H54 (cell line): ENCODE measurements at regions not wholly inside any gene's neighbourhood (a gene's known extent, or its start where the extent isn't known, plus 50 kb on each side); places are given as distances from the start of the nearest gene placed in this dataset.

Experiments
- DNase-seq: peaks from one replicate; pipeline ENCODE4 v3.0.0; 2011; ENCODE audit warnings: low spot score, mixed read lengths; ENCODE audit not compliant: insufficient read length
- FAIRE-seq: peaks from 3 replicates; lab custom pipeline; 2011; peaks lifted over from hg19 to GRCh38; lab: Jason Lieb, UNC
- POLR2A ChIP-seq: IDR thresholded peaks from 2 replicates; pipeline ENCODE4 v1.6.1; 2011; ENCODE audit warnings: low read depth, mild to moderate bottlenecking, low read length

GRCh38 chr6:53994201-53994600, 117.0 kb upstream of the MLIP start:
- TF ChIP-seq POLR2A: no peak
- FAIRE-seq (no peak), DNase-seq (no peak)

DNA sequence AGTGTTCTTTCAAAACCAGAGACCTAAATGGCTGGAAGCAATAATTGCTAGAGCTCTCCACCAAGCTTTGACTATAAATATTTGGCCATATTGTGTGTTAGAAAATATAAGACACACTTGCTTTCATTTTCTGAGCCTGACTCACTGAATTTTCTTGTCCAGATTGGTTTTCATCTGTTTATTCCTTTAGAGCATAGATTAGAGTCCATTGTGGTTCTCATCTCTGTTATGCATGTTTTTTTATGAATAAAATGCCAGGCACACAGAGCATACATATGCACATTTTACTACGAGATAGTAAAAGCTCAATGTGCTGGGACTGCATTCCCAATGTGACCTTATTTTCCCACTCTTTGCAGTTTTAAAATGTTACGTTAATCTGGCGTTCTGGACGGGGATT, 115.3 kb upstream of the MLIP start:
- DNase-seq (no peak), FAIRE-seq (no peak)
- TF ChIP-seq POLR2A: no peak

GRCh38 chr6:53998303-53998702, 112.9 kb upstream of the MLIP start:
- FAIRE-seq (peak; percentile 55), DNase-seq (no peak)
- TF ChIP-seq POLR2A: no peak

DNA sequence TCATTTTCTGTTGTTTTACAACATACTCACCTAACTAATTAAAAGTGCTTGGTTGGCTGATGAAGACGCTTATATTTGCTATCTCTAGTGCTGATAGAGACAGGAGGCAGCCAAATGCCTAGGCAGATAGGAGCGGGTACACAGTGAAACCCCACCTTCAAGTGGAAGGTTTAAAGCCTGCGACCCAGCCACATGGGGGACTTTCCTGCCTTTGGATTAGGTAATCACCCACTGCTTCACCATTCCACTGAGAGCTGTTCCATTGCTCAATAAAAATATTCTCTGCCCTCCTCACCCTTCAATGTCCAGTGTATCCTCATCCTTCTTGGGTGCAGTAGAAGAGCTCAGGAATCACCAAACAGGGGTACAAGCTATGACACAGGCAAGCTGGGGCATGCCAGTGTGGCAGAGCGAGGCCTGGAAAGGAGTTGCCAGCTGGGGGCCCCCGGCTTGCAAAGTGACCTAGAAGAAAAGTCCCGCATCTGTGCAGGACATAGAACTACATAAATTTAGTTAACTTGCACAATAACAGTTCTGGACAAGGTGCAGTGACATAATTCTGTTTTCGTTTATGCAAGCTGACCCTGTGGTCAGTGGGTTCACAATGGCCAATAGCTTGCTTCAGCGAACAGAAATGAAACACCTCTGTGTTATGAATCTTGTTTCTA, 112.0 kb upstream of the MLIP start:
- TF ChIP-seq POLR2A: no peak
- FAIRE-seq (no peak), DNase-seq (no peak)

DNA sequence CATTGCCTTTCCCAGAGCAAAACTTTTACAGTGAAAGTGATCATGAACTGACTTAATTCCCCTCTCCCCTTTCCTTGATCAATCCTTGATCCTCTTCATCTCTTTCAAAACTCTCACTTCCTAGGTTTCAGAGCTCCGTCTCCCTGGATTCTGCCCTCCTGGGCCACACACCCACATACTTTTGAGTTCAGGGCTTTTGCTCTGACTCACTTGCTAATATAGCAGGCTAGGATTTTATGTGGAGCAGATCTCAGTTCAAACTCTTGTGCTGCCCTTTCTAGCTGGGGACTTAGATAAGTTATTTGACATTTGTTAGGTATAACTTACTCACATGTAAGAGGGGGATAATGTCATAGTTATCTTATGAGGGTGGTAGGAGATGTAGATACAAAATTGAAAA, 109.1 kb upstream of the MLIP start:
- FAIRE-seq: no peak
- no peak for TF ChIP-seq POLR2A
- DNase-seq: no peak

GRCh38 chr6:54003316-54003715, 107.9 kb upstream of the MLIP start:
- no peak for DNase-seq
- FAIRE-seq: no peak
- TF ChIP-seq POLR2A: no peak

GRCh38 chr6:54008589-54008988, 102.7 kb upstream of the MLIP start:
- TF ChIP-seq POLR2A: no peak
- DNase-seq (no peak), FAIRE-seq (no peak)

GRCh38 chr6:54009052-54009654, 102.1 kb upstream of the MLIP start:
- no peak for TF ChIP-seq POLR2A

DNA sequence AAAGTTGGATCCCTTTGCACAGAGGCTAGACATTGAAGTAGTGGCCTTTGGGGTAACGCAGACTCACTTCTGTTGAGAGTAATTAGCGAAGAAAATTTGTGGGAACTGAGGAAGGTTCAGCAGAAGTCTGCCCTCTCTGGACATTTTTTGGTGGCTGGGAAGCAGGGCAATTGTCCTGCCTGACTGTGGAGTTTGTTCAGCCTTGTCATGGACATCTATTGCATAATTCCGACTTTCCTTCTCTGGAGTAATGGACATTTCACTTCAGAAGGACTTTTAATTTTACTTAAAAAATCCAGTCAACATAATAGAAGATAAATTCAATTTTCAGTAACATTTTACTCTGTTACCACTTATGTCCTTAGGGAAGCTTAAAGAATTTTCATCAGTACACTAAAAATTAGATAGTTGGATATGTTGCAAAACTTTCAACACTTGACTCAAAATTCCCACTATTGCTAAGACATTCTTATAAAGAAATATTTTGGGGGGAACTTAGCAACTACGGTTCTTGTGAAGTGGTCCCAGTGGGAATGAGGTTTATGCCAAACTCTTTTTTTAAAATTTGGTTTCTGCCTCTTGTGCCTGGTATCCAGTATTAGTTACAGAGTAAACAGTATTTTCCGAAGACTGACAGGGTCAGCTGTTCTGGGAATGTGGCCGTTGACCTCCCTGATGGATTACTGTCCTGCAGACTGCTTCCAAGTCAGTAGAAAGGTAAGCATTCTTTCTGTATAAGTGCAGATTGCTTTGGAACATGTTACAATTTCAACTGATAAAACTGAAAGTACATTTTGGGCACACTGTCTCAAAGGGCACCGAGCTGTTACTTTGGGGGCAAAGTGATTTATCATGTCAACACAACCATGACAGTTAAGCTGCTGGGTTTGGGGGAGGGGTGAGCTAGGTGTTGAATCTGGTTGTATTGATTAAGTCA, 100.6 kb upstream of the MLIP start:
- FAIRE-seq (peak; percentile 64), DNase-seq (no peak)
- no peak for TF ChIP-seq POLR2A

More at GRCh38 chr6:54009052-54009654, 102.1 kb upstream of the MLIP start:
- FAIRE-seq (no peak), DNase-seq (no peak)

GRCh38 chr6:54011277-54011648, 100.0 kb upstream of the MLIP start:
- no peak for DNase-seq
- no peak for TF ChIP-seq POLR2A
- peak; percentile 55 for FAIRE-seq

- FAIRE-seq (no peak), DNase-seq (no peak)
- TF ChIP-seq POLR2A: no peak
These were observed 97.3 kb upstream of the MLIP start for GRCh38 chr6:54013966-54014365.

- no peak for DNase-seq
- TF ChIP-seq POLR2A: no peak
- no peak for FAIRE-seq
These were observed 96.8 kb upstream of the MLIP start for GRCh38 chr6:54014440-54014839.

GRCh38 chr6:54017877-54018276, 93.4 kb upstream of the MLIP start:
- FAIRE-seq (no peak), DNase-seq (no peak)
- no peak for TF ChIP-seq POLR2A

- FAIRE-seq (no peak), DNase-seq (no peak)
- no peak for TF ChIP-seq POLR2A
These were observed 92.5 kb upstream of the MLIP start for GRCh38 chr6:54018722-54019121.
